8988T (cell line): ENCODE measurements at regions not wholly inside any gene's neighbourhood (a gene's known extent, or its start where the extent isn't known, plus 50 kb on each side); places are given as distances from the start of the nearest gene placed in this dataset.

Experiments used
- DNase-seq: peaks from one replicate; pipeline ENCODE4 v3.0.0; 2011

DNA sequence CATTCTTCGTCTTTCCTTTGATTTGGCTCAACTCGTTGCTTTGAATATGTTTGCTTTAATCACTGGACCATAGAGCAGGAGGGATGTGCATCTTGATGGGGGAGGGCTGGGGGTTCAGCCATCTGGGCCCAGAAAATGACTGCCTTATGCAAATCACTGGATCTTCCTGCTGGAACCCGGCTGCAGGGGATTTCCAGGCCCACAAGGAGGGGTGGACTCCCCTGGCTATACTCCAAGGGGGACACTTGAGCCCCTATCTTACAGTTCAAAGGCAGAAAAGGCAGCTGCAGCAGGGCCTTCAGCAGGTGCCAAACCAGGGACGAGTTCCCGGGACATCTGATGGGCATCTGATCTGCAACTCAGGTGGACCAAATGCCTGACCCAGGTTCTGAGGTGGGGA lies 122.5 kb downstream of the DICER1 start:
- no peak for DNase-seq

DNA sequence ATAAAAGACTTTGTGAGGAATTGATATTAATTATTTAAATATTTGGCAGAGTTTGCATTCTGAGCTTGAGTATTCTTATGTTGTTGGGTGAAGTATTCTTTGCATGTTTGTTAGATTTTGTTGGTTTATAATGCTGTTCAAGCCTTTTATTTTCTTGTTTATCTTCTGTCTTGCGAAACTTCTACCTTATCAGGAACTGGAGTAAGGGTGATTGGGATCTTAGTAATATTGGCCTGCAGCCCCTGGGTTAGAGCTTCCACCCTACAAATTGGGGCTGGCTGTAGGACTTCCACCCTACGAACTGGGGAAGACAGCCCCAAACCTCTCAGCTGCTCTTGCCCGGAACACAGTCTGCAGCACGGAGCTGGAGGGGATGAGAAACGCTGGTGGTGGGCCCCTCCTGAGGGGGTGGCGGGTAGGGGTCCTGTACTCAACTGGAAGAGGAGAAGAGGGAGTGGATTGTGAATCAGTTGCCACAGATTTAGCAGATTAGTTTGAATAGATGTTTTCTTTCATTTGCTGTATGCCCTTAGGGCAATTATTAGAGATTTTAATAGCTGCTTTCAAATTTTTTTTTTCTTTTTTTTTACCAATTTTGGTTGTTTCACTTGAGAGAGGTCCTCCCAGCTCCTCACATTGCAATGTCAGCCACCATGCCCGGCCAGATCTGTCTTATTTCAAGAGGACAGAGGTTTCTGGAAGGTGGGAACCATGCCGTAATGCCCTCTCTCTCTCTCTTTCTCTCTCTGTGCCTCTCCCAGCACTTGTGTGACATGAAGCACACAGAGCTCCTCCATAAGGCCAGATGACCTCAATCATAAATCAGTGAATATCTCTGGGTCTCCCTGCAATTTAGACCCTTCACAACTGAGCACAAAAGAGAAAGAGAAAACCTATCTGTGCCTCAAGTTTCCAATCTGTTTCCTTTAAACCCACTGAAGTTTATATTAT lies 123.4 kb downstream of the DICER1 start:
- DNase-seq, result no peak

DNA sequence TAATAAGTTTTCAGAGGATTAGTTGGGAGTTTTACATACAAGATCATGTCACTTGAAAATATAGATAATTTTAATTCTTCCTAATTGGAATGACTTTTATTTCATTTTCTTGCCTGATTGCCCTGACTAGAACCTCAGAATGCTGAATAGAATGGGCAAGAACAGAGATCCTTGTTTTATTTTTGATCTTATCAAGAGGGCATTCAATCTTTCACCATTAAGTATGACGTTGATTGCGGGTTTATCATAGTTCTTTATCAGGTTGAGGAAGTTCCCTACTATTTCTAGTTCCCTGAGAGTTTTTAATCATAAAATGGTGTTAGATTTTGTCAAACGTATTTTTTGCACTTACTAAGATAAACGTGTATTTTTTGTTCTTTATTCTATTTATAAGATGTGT lies 124.3 kb downstream of the DICER1 start:
- no peak for DNase-seq

DNA sequence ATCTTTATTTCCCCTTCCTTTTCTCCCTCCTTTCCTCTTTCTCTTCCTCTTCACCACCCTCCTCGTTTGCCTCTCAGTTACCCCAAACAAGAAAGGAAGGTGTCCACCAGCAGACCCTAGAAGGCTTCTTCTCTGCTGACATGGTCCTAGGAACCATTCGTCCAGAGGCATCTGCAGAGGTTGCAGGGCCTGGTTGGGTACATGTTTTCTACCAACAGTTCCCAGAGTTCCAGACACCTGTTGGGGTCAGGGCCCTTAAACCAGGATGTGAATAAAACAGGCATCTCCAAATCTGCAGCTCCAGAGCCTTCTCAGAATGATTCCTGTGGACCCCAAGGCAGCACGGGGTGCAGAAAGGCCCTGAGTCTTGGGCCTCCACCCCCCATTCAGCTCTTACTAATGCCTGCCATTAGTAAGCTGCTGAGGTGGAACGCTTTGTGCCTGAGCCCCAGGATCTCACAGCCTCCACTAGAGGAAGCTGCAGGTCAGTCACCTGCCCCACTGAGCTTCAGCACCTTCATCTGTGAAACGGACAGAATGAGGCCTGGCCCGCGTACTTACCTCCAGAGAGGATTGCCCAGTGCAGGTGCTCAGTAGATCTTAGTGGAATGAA lies 130.4 kb downstream of the DICER1 start:
- no peak for DNase-seq

DNA sequence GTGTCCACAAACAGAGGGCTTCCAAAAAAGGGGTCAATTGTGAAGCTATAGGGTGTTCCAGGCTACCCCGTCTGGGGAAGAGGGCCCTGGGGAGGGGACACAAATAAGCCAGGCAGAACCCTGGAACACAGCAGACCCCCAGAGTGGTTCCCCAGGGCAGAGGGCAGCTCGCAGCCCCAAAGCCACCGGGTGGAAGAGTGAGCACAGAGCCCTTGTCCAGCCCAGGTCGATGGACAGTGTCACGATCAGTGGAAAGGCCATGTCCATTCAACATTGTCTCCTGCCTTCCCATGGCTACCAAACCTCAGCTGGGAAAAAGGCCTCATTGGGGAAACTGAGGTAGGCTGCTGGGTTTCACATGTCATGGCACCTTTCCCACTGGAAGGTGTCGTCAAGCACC lies 131.4 kb downstream of the DICER1 start:
- DNase-seq, result no peak

DNA sequence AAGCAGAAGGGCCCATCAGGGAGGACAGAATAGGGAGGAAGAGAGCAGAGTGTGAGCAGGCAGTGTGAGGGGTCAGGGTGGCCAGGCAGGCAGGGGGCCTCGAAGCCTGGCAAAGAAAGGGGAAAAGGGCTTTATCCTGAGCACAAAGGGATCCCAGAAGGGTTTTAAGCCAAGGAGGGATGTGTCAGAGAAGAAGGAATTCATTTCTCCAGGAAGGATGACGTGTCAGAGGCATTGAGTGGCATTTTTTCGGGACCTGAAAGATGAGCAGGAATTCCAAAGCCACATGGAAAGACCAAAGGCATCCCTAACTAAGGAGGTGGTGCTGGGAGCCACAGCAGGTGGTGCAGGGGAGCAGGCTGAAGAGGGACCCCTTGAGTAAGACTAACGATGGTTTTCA lies 132.1 kb downstream of the DICER1 start:
- DNase-seq, result no peak

DNA sequence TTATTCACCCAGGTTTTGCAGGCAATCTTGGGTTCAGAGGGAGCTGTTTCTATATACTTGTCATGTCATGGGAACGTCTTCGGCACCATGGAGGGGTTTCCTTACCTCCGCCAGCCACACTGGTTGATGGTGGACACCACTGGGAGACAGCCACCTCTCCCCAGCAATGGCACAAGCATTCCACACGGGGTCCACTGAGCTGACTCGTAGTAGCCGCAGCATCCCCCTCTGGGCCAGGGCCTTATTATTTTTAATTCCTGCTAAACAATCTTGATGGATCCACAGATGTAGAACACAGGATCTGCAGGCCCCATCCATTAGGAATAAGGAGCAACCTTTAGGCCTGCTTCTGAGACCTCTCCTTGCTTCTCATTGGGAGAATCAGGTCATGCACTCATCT lies 132.9 kb downstream of the DICER1 start:
- DNase-seq, result no peak

DNA sequence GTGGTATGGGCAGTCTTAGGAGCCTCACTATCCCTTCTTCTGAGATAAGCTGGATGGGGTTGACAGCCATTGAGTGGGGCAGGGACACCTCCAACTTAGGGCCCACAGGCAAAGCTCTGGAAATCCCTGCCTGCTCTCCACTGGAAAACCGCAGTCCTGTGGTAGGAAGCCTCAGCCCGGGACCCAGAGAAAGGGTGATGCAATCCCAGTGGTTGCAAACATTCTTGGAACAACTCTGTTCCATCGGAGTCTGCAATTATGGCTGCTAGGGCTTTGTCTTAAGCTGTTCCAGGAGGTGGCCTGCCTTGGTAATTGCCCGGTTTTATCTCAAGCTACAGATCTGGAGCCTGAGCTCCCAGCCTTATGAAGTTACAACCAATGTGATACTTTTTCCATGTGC lies 133.4 kb downstream of the DICER1 start:
- no peak for DNase-seq

DNA sequence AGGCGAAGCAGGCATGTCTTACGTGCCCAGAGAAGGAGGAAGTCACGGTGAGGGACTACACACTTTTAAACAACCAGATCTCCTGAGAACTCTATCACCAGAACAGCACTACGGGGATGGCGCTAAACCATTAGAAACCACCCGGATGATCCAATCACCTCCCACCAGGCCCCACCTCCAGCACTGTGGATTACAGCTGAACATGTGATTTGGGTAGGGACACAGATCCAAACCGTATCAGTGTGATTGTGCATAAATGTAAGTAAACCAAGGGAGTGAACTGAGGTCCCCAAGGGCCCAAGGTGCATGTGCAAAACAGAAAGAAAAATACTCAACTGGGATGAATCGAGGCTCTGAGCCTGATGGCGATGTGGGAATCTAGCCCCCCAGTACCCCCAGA lies 134.2 kb downstream of the DICER1 start:
- no peak for DNase-seq

DNA sequence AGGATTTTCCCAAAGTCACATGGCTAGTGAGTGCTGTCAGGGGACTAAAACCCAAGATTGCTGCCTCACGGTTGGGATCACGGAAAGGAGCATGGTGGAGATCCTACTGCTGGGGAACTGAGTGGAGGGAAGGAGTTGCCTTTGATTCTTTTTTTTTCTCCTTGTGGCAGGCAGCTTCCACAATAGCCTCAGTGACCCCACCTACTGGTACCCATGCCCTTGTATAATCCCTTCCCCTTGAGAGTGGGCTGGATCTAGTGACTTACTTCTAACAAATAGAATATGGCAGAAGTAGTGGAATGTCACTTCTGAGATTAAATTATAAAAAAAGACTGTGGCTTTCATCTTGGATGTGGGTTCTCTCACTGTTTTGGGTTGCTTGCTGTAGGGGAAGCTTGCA lies 135.7 kb downstream of the DICER1 start:
- DNase-seq, result no peak

DNA sequence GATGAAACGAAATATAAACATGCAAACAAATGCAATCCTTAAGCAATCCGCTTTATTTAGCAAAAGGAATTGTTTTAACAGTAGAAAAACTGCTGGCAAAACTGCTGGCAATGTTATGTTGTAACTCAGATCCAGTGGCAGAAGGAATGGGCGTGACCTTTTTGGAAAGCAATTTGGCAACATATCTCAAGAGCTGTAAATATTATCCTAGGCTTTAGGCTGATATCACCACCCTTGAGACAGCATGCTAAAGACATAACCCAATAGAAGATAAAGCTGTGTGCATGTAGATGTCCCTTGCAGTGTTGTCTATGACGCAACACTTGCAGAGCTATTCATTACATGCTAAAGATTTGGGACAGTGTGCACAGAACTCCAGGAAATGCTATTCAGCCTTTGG lies 138.5 kb downstream of the DICER1 start:
- no peak for DNase-seq

DNA sequence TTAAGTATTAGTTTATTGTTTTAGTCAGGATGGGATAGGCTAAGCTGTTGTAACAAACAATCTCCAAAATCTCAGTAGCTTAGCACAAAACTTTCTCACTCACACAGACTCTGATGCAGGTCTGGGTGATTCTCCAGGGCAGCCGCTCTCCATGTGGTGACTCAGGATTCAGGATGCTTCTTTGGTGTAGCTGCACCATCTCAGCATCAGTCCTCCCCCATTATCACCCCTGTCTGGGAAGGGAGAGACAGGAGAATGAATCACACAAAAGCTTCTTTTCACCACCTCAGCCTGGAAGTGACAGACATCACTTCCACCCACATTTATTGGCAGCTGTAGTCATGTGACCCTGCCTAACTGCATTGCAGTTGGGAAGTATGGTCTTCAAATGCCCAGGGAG lies 142.3 kb downstream of the DICER1 start:
- no peak for DNase-seq

DNA sequence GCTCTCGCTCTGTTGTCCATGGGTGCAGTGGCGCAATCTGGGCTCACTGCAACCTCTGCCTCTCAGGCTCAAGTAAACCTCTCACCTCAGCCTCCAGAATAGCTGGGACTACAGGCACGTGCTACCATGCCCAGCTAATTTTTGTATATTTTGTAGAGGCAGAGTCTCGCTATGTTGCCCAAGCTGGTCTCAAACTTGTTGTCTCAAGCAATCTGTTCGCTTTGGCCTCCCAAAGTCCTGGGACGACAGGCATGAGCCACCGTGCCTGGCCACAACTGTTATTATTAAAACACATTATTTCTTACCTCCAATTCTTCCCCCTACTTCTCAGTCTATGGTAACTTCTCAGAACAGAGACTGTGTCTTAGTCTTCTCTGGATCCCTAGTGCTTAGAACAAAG lies 143.3 kb downstream of the DICER1 start:
- no peak for DNase-seq

DNA sequence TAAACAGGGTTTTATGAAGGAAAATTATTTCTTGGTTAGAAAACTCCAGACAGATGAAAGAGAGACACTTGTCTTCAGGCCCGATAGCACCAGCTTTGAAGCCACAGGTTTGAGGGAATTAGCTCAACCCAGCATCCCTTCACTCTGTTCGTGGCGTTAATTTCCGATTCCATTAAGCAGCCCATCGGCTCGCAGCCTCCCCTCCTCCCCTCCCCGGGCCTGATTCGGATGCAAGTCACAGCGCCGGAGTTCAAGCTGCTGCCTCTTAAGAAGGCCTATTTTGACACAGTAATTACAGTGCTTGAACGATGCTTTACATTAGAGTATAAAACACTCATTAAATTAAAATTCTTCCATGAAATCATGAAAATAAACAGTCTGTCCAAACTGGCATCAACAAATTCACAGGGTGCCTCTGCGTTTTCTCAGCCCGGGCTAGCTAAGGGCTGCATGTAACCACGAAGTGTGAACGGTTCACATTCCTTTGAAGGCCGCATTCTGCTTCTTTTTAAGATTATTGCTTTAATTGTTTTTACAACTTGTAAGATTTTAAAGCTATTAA lies 145.8 kb downstream of the DICER1 start:
- DNase-seq, result no peak

DNA sequence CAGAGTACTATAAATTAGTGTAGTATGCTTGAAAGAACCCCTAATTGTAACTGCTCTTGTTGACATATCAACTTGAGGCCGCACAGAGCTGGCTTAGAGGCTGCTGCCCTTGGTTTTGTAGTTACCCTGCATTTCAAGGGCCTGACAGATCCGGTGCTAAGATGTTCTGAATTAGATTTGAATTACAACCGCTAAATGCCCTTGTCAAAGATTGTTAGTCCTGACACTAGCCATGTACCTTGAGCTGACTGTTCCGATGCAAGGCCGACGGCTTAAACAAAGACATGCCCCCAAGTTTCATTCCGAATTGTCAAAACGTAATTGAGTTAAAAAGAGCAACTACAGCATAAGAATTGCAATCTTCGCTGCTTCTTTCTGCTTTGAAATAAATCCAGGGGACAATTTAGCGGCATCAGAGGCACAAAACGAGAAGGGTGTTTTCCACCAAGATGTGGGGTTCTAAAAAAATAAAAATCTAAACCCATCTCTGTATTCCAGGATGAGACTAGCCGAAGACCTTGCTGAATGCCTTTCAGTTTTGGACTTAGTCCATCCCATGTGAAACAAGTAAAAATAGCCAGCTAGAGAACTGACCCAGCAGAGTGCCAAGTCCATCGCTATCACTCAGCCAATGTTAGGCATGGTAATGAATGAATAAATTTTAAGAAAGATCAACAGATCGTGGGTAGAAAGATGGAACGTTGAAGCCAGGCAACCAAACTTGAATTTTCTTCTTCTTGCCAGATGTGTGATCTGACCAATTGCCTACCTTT lies 148.7 kb downstream of the DICER1 start:
- no peak for DNase-seq

DNA sequence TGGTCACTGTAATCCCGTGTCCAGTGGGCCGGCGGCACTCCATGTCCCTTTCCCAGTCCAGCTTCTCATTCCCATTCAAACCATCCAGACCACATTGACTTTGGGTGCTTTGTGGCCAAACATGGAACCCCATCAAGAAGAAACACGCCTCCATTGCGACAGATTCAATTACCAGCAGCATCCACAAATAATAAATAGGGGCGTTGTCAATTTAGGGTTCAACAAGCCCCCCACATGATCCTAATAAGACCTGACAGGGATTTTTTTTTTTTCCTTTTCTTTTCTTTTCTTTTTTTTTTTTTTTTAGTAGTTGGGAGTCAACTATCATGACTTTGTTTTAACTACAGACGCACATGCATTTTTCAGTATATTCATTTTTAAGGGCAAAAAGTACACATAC lies 149.4 kb downstream of the DICER1 start:
- DNase-seq, result no peak

DNA sequence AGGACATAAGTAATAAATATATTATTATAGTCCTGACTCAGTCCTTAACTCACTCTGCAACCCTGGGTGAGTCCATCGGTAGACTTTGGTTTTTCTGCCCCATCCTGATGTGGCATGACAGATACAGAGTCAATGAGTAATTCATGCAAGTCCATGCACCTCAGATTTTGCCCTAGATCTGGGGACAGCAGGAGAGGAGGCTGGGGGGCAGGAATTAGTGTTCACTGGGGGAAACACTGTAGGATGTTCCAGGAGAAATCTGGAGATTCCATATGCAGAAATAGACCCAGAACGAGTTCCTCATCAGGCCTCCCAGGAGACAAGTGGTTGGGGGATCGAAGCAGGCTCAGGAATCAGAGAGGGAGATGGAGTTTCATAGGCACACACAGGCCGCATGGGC lies 150.8 kb downstream of the DICER1 start:
- no peak for DNase-seq

DNA sequence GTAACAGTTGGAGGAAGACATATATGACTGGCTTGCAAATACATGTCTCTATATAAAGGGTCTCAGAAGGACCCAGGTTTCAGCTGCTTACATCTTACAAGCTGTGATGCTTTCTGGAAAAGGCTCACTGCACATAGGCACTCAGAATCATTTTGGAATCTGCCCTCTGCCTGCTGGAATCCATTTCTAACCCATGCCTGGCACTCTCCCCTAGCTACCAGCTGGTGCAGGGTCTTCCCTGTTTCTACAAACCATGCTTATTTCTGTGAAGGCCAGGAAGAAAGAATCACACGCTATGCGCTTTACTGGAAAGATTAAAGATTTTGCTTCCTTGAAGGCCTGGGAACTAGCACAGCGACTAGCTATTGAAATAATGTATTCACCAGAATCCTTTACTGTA lies 151.3 kb downstream of the DICER1 start:
- DNase-seq, result no peak

DNA sequence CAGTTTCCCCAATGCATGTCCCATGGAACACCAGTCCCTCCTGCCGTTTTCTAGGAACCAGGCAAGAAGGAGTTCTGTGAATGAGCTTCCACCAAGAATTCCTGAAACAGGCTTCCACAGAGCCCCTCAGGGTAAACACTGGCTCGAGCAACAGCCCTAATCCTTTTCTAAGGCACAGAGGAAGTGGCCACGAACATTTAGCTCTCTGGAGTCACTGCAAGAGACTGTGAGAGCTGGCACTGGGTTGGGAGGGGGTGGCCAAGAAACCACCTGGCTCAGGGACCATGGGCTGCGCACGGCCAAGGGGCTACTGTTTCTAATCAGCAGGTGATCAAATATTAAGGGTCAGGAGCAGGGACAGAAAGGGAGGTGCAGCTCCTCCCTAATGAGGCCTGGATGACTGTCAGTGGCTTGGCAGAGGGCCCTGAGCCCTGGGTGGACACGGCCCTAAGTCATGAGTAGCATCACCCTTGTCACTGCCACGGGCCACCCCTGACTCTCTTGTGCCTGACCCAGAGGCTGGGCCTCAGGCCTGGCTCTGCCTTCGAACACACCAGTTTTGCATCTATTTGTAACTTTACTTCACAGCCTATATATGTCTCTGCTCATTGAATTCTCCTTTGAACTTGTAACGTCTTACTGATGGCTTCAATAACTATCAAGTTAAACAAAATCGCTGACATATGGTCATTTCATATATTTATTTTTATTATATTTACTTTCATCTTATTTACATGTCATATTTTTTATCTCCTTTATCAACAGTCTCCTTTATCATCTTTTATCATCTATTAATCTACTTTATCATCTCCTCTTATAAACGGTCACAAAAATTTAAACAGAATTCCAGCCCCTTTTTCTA lies 154.0 kb downstream of the DICER1 start:
- no peak for DNase-seq

DNA sequence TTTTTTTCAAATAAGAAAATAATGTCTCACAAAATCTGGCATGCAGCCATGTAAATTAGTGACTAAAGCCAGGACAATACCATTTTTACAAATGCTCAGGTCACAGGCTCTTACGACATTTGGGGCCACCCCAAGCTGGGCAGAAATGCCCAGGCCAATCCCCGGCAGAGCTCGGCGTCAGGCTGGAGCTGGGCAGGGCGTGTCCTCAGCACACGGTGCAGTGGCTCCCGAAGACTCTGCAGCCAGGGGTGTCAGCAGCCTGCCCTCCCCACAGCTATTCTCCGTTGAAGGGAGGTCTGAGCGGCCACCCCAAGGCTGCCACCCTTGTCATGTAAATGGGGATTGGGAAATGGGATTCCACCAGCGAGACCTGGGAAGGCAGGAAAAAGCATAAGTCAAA lies 158.6 kb downstream of the DICER1 start:
- no peak for DNase-seq

DNA sequence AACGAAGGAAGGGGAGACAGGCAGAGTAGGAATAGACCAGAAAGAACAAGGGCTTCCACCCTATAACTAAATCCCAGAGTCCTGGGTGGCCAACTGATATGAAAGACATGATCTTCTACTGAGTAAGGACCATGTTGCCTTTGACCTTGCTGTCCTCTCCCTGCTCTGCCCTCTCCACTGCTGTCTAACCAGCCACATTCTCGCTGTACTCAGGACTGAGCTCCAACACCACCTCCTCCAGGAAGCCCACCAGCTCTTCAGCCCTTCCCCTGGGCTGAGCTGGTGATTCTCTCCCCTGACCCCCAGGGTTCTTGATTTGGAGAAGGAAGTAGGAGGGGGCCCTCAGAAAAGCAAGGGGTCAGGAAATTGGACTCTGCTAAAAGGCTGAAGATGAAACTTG lies 159.2 kb downstream of the DICER1 start:
- no peak for DNase-seq

DNA sequence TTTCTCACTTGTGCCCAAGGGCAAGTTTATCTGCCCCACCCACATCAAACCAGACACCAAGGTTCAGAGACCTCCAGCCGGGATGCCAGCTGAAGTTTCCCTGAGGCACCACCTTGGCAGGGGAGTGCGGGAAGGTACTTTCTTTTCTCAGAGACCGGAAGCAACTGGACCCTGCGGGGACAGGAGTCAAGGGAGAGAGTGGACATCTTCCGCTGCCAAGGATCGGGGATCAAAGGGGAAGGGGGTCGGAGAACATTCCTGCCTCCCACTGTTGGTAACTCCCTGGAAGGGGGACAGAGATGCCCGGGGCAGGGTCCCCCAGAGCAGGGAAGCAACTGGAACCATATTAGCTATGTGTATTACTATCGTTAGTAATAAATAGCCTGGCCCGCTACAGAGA lies 161.8 kb downstream of the DICER1 start:
- DNase-seq, result no peak

DNA sequence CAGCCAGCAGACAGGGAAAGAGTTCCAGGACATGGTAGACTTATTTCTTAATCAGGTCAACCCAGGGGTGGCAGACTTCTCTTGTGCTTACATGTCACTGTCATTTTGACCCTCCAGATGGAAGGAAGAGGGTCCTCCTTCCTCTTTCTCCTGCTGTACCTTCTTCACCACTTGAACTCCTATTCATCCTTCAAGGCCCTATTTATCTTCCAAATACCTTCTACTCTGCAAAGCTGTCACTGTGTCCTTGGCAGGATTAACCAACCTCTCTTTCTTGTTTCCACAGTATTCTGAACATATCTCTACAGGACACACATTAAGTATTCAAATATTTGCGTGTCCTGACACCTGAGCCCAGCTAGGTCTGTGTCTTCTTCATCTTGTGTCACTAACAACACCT lies 163.1 kb downstream of the DICER1 start:
- DNase-seq, result no peak
